HepG2 (cell line): ENCODE measurements at regions not wholly inside any gene's neighbourhood (a gene's known extent, or its start where the extent isn't known, plus 50 kb on each side); places are given as distances from the start of the nearest gene placed in this dataset.

ENCODE experiments used
- ATAC-seq: fragments of 200-7000 bp; cut with Tn5 transposase; 3 replicates; pipeline ENCODE4 v1.9.1; 2020; ENCODE audit warnings: mild to moderate bottlenecking, moderate library complexity
- BruUV-seq: library from RNA; stranded (reverse); fragments of 400-500 nt; replicated peaks from 2 replicates; lab custom pipeline; 2021; lab: Mats Ljungman, UMichigan
- CTCF ChIA-PET: fragments of 300-600 bp; formaldehyde crosslinking; extraction: SDS; loops from one replicate; lab custom pipeline; 2021; ENCODE audit warnings: low total read pairs, inconsistent platforms, low intra/inter-chr PET ratio; lab: Yijun Ruan, JAX
- POLR2A ChIA-PET: fragments of 350-600 bp; sonication (Branson Sonifier 250); formaldehyde crosslinking; loops from one replicate; lab custom pipeline; 2020; ENCODE audit warnings: antibody characterized with exemption, inconsistent platforms; lab: Yijun Ruan, JAX
- DNase-seq: peaks from one replicate; pipeline ENCODE4 v3.0.0-alpha.2; 2015; ENCODE audit warnings: low spot score
- FAIRE-seq: peaks from 3 replicates; lab custom pipeline; 2011; peaks lifted over from hg19 to GRCh38; lab: Jason Lieb, UNC
- H2AFZ ChIP-seq: one replicate; pipeline ENCODE4 v1.6.1; 2011; ENCODE audit warnings: low read length, inconsistent platforms
- H3K27ac ChIP-seq: fragments of 300-600 bp; 3 replicates; pipeline ENCODE4 v1.8.0; 2011; ENCODE audit warnings: mixed run types, mild to moderate bottlenecking, mixed read lengths, low read length, inconsistent platforms; ENCODE audit not compliant: insufficient read depth; ENCODE audit errors: extremely low read length
- H3K27me3 ChIP-seq, 2 experiments: fragments of 200-600 bp in 1 of 2; 2 replicates in 1 of 2; 3 replicates in 1 of 2; pipeline versions ENCODE4 v1.6.0 to v1.8.0; 2011; ENCODE audit warnings: low read length in 2 of 2, mild to moderate bottlenecking in 2 of 2, moderate library complexity in 2 of 2, inconsistent platforms in 1 of 2; ENCODE audit not compliant: insufficient read depth in 2 of 2, control insufficient read depth in 1 of 2
- H3K36me3 ChIP-seq, 2 experiments: fragments of 200-600 bp in 1 of 2; replicated peaks in 1 of 2; 2 replicates in 1 of 2; 3 replicates in 1 of 2; pipeline versions ENCODE4 v1.5.1 to v1.8.0; 2011; ENCODE audit warnings: low read length in 2 of 2, inconsistent platforms in 1 of 2; ENCODE audit not compliant: insufficient read depth in 2 of 2, control insufficient read depth in 1 of 2
- H3K4me1 ChIP-seq: 2 replicates; pipeline ENCODE4 v1.5.1; 2012; ENCODE audit warnings: low read length, inconsistent platforms; ENCODE audit not compliant: insufficient read depth
- H3K4me2 ChIP-seq: 2 replicates; pipeline ENCODE4 v1.6.0; 2011; ENCODE audit warnings: low read depth, low read length, inconsistent platforms
- H3K4me3 ChIP-seq, 3 experiments: fragments of 200-600 bp in 1 of 3; sonication (generic), shearing (Covaris generic) in 1 of 3; replicated peaks in 1 of 3; 2 replicates each; pipeline ENCODE4 v1.5.1; 2011 to 2016; ENCODE audit warnings: low read length in 3 of 3, inconsistent platforms in 2 of 3, low read depth in 2 of 3, mild to moderate bottlenecking in 2 of 3, control low read depth in 1 of 3, mixed read lengths in 1 of 3; ENCODE audit not compliant: insufficient read depth in 1 of 3
- H3K79me2 ChIP-seq: one replicate; pipeline ENCODE4 v1.6.1; 2011; ENCODE audit warnings: low read length, inconsistent platforms; ENCODE audit not compliant: insufficient read depth
- H3K9ac ChIP-seq: 2 replicates; pipeline ENCODE4 v1.6.0; 2011; ENCODE audit warnings: mild to moderate bottlenecking, low read depth, low read length, inconsistent platforms; ENCODE audit not compliant: insufficient read depth
- H3K9me3 ChIP-seq: 2 replicates; pipeline ENCODE4 v1.5.1; 2012; ENCODE audit warnings: mild to moderate bottlenecking, low read length
- H4K20me1 ChIP-seq: 2 replicates; pipeline ENCODE4 v1.6.0; 2011; ENCODE audit warnings: inconsistent platforms, mild to moderate bottlenecking, low read length, moderate library complexity; ENCODE audit not compliant: insufficient read depth
- ARID2 ChIP-seq: sonication (generic); formaldehyde crosslinking; IDR thresholded peaks from 2 replicates; pipeline ENCODE4 v1.8.1; 2022; ENCODE audit warnings: mild to moderate bottlenecking, missing genetic modification reagents, borderline replicate concordance
- ASH2L ChIP-seq: fragments of 300-600, 200-600 bp; sonication (generic); IDR thresholded peaks from 2 replicates; pipeline ENCODE4 v1.7.0; 2017; ENCODE audit warnings: low read depth, mild to moderate bottlenecking, moderate library complexity, mixed read lengths, low read length; ENCODE audit not compliant: insufficient read length
- MAFF ChIP-seq: IDR thresholded peaks from 2 replicates; pipeline ENCODE4 v1.6.1; 2011; ENCODE audit warnings: low read depth, low read length, improper control_type of control experiment
- MED13 ChIP-seq: sonication (generic); formaldehyde crosslinking; IDR thresholded peaks from 2 replicates; pipeline ENCODE4 v1.5.0; 2020; ENCODE audit warnings: missing genetic modification reagents
- PHB2 ChIP-seq: fragments of 450-650 bp; IDR thresholded peaks from 2 replicates; pipeline ENCODE4 v1.6.1; 2018; ENCODE audit not compliant: partially characterized antibody
- PHF21A ChIP-seq: sonication (generic); formaldehyde crosslinking; IDR thresholded peaks from 2 replicates; pipeline ENCODE4 v1.5.0; 2020; ENCODE audit warnings: mild to moderate bottlenecking, missing genetic modification reagents
- TEAD3 ChIP-seq: optimal IDR thresholded peaks from 2 replicates; pipeline ENCODE3; 2016; ENCODE audit warnings: borderline replicate concordance
- ZNF33A ChIP-seq: sonication (generic); formaldehyde crosslinking; IDR thresholded peaks from 2 replicates; pipeline ENCODE4 v1.5.1; 2020; ENCODE audit warnings: missing genetic modification reagents, mild to moderate bottlenecking, moderate library complexity, borderline replicate concordance
- ZNF547 ChIP-seq: sonication (generic); formaldehyde crosslinking; IDR thresholded peaks from 2 replicates; pipeline ENCODE4 v1.5.1; 2020; ENCODE audit warnings: mild to moderate bottlenecking, missing genetic modification reagents
- ZZZ3 ChIP-seq: sonication (generic); formaldehyde crosslinking; IDR thresholded peaks from 2 replicates; pipeline ENCODE4 v1.4.0; 2020; ENCODE audit warnings: missing genetic modification reagents, mild to moderate bottlenecking, borderline replicate concordance
- in situ Hi-C: cut with HindIII; loops from 2 replicates; pipeline ENCODE4 v1.10.0; 2017; ENCODE audit warnings: low pct_unique_long_range_greater_than_20kb; ENCODE audit not compliant: extremely low pct_ligation_motif_present
- intact Hi-C: fragments of 100-400 bp; cut with micrococcal nuclease; formaldehyde crosslinking; loops from one replicate; pipeline ENCODE4 v1.10.0; 2022; ENCODE audit not compliant: unreplicated experiment
- TF ChIP-seq, protein P1 (sequence below): sonication (generic); formaldehyde crosslinking; IDR thresholded peaks from 2 replicates; pipeline ENCODE4 v1.4.0; 2020; ENCODE audit warnings: missing genetic modification reagents, low read depth, mild to moderate bottlenecking, borderline replicate concordance
- TF ChIP-seq, protein P2 (sequence below): sonication (generic); formaldehyde crosslinking; IDR thresholded peaks from 2 replicates; pipeline ENCODE4 v1.4.0; 2020; ENCODE audit warnings: mild to moderate bottlenecking, missing genetic modification reagents
- TF ChIP-seq, protein P3 (sequence below), 2 experiments: sonication (generic) in 1 of 2; formaldehyde crosslinking in 1 of 2; IDR thresholded peaks; 2 replicates each; pipeline versions ENCODE4 v1.4.0 to v1.6.1; 2016 to 2020; ENCODE audit warnings: borderline replicate concordance in 1 of 2, low read depth in 1 of 2, mild to moderate bottlenecking in 1 of 2, missing genetic modification reagents in 1 of 2

DNA sequence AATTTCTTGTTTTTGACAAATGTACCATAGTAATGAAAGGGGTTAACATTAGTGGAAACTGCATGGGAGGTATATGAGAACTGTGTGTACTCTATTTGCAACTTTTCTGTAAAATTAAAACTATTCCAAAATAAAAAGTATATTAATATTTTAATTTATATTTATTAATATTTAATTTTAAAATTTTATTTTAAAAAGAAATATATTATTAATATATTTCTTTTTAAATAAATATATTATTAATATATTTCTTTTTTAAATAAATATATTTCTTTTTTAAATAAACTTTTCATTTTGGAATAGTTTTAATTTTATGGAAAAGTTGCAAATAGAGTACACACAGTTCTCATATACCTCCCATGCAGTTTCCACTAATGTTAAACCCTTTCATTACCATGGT, 101.1 kb upstream of the SLC7A1 start:
- intact Hi-C loops = no loop called here
- DNase-seq (no peak), FAIRE-seq (no peak), ATAC-seq (no peak)
- POLR2A ChIA-PET = no interaction called here
- Histone ChIP-seq H3K36me3 (no peaks in the 10 kb centered on the region), H2AFZ (no peak overlapping the region), H3K9me3 (no peaks in the 10 kb centered on the region), H3K9ac (no peak overlapping the region), H3K79me2 (no peaks in the 10 kb centered on the region), H3K4me3 (no peak overlapping the region), H3K27me3 (peaks cover 0 to 4% of the 10 kb centered on the region in 2 experiments; a peak in 1 of 5 replicates), H3K27ac (no peak overlapping the region), H4K20me1 (no peaks in the 10 kb centered on the region), H3K4me2 (no peak overlapping the region), H3K4me1 (no peaks in the 10 kb centered on the region)
- CTCF ChIA-PET = no interaction called here
- BruUV-seq = no TSS peak
- no peak for TF ChIP-seq PHB2
- no peak for TF ChIP-seq TEAD3 (CRISPR knock-in tag)
- TF ChIP-seq, protein P1, sequence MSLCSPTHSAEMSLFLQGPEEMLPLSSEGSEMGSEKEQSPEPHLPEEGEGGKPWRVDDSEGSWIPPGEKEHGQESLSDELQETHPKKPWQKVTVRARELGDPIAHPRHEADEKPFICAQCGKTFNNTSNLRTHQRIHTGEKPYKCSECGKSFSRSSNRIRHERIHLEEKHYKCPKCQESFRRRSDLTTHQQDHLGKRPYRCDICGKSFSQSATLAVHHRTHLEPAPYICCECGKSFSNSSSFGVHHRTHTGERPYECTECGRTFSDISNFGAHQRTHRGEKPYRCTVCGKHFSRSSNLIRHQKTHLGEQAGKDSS = no peak
- TF ChIP-seq, protein P2, sequence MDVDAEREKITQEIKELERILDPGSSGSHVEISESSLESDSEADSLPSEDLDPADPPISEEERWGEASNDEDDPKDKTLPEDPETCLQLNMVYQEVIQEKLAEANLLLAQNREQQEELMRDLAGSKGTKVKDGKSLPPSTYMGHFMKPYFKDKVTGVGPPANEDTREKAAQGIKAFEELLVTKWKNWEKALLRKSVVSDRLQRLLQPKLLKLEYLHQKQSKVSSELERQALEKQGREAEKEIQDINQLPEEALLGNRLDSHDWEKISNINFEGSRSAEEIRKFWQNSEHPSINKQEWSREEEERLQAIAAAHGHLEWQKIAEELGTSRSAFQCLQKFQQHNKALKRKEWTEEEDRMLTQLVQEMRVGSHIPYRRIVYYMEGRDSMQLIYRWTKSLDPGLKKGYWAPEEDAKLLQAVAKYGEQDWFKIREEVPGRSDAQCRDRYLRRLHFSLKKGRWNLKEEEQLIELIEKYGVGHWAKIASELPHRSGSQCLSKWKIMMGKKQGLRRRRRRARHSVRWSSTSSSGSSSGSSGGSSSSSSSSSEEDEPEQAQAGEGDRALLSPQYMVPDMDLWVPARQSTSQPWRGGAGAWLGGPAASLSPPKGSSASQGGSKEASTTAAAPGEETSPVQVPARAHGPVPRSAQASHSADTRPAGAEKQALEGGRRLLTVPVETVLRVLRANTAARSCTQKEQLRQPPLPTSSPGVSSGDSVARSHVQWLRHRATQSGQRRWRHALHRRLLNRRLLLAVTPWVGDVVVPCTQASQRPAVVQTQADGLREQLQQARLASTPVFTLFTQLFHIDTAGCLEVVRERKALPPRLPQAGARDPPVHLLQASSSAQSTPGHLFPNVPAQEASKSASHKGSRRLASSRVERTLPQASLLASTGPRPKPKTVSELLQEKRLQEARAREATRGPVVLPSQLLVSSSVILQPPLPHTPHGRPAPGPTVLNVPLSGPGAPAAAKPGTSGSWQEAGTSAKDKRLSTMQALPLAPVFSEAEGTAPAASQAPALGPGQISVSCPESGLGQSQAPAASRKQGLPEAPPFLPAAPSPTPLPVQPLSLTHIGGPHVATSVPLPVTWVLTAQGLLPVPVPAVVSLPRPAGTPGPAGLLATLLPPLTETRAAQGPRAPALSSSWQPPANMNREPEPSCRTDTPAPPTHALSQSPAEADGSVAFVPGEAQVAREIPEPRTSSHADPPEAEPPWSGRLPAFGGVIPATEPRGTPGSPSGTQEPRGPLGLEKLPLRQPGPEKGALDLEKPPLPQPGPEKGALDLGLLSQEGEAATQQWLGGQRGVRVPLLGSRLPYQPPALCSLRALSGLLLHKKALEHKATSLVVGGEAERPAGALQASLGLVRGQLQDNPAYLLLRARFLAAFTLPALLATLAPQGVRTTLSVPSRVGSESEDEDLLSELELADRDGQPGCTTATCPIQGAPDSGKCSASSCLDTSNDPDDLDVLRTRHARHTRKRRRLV (CRISPR knock-in tag) = no peak
- TF ChIP-seq MED13 (CRISPR knock-in tag) = no peak
- TF ChIP-seq ARID2 (CRISPR knock-in tag) = no peak
- no peak for TF ChIP-seq ASH2L
- no peak for TF ChIP-seq ZZZ3 (CRISPR knock-in tag)
- TF ChIP-seq ZNF33A (CRISPR knock-in tag) = no peak
- no peak for TF ChIP-seq ZNF547 (CRISPR knock-in tag)
- TF ChIP-seq PHF21A (CRISPR knock-in tag) = no peak
- TF ChIP-seq MAFF = no peak
- TF ChIP-seq, protein P3, sequence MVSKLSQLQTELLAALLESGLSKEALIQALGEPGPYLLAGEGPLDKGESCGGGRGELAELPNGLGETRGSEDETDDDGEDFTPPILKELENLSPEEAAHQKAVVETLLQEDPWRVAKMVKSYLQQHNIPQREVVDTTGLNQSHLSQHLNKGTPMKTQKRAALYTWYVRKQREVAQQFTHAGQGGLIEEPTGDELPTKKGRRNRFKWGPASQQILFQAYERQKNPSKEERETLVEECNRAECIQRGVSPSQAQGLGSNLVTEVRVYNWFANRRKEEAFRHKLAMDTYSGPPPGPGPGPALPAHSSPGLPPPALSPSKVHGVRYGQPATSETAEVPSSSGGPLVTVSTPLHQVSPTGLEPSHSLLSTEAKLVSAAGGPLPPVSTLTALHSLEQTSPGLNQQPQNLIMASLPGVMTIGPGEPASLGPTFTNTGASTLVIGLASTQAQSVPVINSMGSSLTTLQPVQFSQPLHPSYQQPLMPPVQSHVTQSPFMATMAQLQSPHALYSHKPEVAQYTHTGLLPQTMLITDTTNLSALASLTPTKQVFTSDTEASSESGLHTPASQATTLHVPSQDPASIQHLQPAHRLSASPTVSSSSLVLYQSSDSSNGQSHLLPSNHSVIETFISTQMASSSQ (IDR thresholded peaks at IDR 0.05; ENCODE audit: low read depth) = no peak
- TF ChIP-seq, protein P3 (CRISPR knock-in tag; IDR thresholded peaks at IDR 0.05; ENCODE audit: borderline replicate concordance) = no peak
- in situ Hi-C loops = no loop called here
